Suprapubic skin (tissue), 4 donors: ENCODE measurements at regions not wholly inside any gene's neighbourhood (a gene's known extent, or its start where the extent isn't known, plus 50 kb on each side); places are given as distances from the start of the nearest gene placed in this dataset.

Experiments used
- CTCF ChIP-seq, 2 donors: fragments of 200-600 bp in 1 of 2; fragments of 450-650 bp in 1 of 2; sonication (generic) in 1 of 2; IDR thresholded peaks; one replicate each; pipeline ENCODE4 v1.5.1; 2016 to 2019; ENCODE audit warnings: antibody characterized with exemption in 2 of 2, mild to moderate bottlenecking in 1 of 2, moderate library complexity in 1 of 2
- EP300 ChIP-seq: sonication (generic); formaldehyde crosslinking; IDR thresholded peaks from one replicate; pipeline ENCODE4 v1.6.1; 2017; ENCODE audit warnings: antibody characterized with exemption
- POLR2A ChIP-seq, 2 donors: fragments of 450-650 bp; IDR thresholded peaks; one replicate each; pipeline ENCODE4 v1.6.1; 2017; ENCODE audit warnings: antibody characterized with exemption in 2 of 2, mild to moderate bottlenecking in 2 of 2, moderate library complexity in 2 of 2
- POLR2AphosphoS5 ChIP-seq, 3 donors: sonication (generic); formaldehyde crosslinking; IDR thresholded peaks; one replicate each; pipeline ENCODE4 v1.6.1; 2017; ENCODE audit warnings: antibody characterized with exemption in 3 of 3

- no peak for TF ChIP-seq CTCF (IDR thresholded peaks at IDR 0.05)
- TF ChIP-seq POLR2A (IDR thresholded peaks at IDR 0.05): no peak
- TF ChIP-seq EP300: no peak
- TF ChIP-seq POLR2AphosphoS5 (IDR thresholded peaks at IDR 0.05): no peak
Observed at GRCh38 chr3:109683746-109684145, 346.4 kb upstream of the DPPA4 start.
